ENCODE measurements at regions not wholly inside any gene's neighbourhood (a gene's known extent, or its start where the extent isn't known, plus 50 kb on each side); places are given as distances from the start of the nearest gene placed in this dataset.

DNA sequence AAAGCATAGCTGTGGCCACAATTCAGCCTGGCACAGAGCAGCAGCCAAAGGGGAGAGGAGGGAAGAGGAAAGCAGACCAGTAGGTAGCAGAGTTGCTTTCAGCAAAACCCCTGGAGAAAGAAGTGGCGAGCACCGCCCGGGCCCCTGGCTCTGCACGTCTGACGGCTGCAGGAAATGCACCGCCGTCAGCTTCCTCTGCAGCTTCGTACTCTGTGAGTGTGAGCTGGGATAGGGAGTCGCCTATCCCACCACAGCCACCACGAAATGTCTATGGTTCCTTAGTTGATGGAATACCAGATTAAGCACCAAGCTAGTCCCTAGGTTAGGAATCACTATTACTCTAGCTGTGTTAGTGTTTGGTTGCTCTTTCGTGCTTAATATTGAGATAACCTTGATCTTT, 79.9 kb upstream of the NAA20 start:
- TF ChIP-seq, protein P1, sequence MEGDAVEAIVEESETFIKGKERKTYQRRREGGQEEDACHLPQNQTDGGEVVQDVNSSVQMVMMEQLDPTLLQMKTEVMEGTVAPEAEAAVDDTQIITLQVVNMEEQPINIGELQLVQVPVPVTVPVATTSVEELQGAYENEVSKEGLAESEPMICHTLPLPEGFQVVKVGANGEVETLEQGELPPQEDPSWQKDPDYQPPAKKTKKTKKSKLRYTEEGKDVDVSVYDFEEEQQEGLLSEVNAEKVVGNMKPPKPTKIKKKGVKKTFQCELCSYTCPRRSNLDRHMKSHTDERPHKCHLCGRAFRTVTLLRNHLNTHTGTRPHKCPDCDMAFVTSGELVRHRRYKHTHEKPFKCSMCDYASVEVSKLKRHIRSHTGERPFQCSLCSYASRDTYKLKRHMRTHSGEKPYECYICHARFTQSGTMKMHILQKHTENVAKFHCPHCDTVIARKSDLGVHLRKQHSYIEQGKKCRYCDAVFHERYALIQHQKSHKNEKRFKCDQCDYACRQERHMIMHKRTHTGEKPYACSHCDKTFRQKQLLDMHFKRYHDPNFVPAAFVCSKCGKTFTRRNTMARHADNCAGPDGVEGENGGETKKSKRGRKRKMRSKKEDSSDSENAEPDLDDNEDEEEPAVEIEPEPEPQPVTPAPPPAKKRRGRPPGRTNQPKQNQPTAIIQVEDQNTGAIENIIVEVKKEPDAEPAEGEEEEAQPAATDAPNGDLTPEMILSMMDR (IDR thresholded peaks at IDR 0.05), result no peak
- no peak for TF ChIP-seq POLR2A (IDR thresholded peaks at IDR 0.05)

All from testis (tissue), 2 donors.